Natural killer cell treated with Interleukin-12 subunit alpha and Interleukin-12 subunit beta and Interleukin-15 and Interleukin-18, amount 100 ng/mL, for 72 hours (primary cell): ENCODE measurements at regions not wholly inside any gene's neighbourhood (a gene's known extent, or its start where the extent isn't known, plus 50 kb on each side); places are given as distances from the start of the nearest gene placed in this dataset.
"Not testable (repeated sequence)": the region's sequence is repeated elsewhere in the genome, so short reads cannot be mapped to it uniquely, and the experiment has no call there.

Source experiments
- ATAC-seq, 2 donors: fragments of 150-1000 bp; cut with Tn5 transposase in 1 of 2; sonication (Bioruptor Pico), chemical (Tn5 transposase) in 1 of 2; 2 replicates each; pipeline ENCODE4 v1.10.0; 2021
- DNase-seq: peaks from one replicate; pipeline ENCODE4 v3.0.0; 2022; ENCODE audit warnings: low spot score
- H3K27ac Mint-ChIP-seq, 2 donors: 1 replicate in 1 of 2; 2 replicates in 1 of 2; pipeline ENCODE4 v1.8.0; 2022; ENCODE audit warnings: mixed read lengths in 2 of 2, mild to moderate bottlenecking in 1 of 2, moderate library complexity in 1 of 2
- H3K27me3 Mint-ChIP-seq, 2 donors: 1 replicate in 1 of 2; 2 replicates in 1 of 2; pipeline ENCODE4 v1.8.0; 2022; ENCODE audit warnings: mixed read lengths in 2 of 2
- H3K36me3 Mint-ChIP-seq: one replicate; pipeline ENCODE4 v1.8.0; 2022; ENCODE audit warnings: mixed read lengths
- H3K4me1 Mint-ChIP-seq, 2 donors: 1 replicate in 1 of 2; 2 replicates in 1 of 2; pipeline ENCODE4 v1.8.0; 2022; ENCODE audit warnings: low read depth in 2 of 2, mixed read lengths in 2 of 2, mild to moderate bottlenecking in 1 of 2
- H3K4me3 Mint-ChIP-seq: one replicate; pipeline ENCODE4 v1.8.0; 2022; ENCODE audit warnings: mixed read lengths
- H3K9me3 Mint-ChIP-seq: 2 replicates; pipeline ENCODE4 v1.8.0; 2022; ENCODE audit warnings: mixed read lengths

DNA sequence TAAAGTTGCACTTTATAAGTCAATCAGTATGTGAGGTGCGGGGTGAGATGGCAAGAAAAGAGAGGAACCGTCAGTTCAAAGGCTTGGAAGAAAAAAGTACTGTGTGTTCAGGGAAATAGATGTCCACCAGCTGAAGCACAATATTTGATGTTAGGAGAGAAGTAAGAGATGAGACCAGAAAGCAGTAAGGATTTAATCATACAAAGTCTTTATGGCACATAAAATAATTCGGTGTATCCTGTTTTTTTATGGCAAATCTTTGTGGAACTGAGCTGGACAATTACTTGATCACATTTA lies 197.2 kb downstream of the FAXC start:
- no peaks in the 10 kb centered on the region for H3K36me3 Mint-ChIP-seq
- peaks cover 3 to 19% of the 10 kb centered on the region in 2 donors for H3K27me3 Mint-ChIP-seq
- no peak overlapping the region for H3K4me3 Mint-ChIP-seq
- H3K9me3 Mint-ChIP-seq: peaks cover 11% of the 10 kb centered on the region
- DNase-seq (no peak), ATAC-seq (no peak)
- H3K4me1 Mint-ChIP-seq: no peaks in the 10 kb centered on the region
- no peak overlapping the region for H3K27ac Mint-ChIP-seq

- Mint-ChIP-seq H3K27me3 (peaks cover 3 to 19% of the 10 kb centered on the region in 2 donors), H3K27ac (no peak overlapping the region), H3K4me1 (no peaks in the 10 kb centered on the region), H3K4me3 (no peak overlapping the region), H3K9me3 (peaks cover 11% of the 10 kb centered on the region), H3K36me3 (no peaks in the 10 kb centered on the region)
- peak in 1 of 2 donors; percentile 43 for ATAC-seq
- DNase-seq: no peak
Observed at GRCh38 chr6:99151634-99152346, 197.7 kb downstream of the FAXC start.

- Mint-ChIP-seq H3K27ac (no peak overlapping the region), H3K36me3 (no peaks in the 10 kb centered on the region), H3K9me3 (peaks cover 11% of the 10 kb centered on the region), H3K4me3 (no peak overlapping the region), H3K27me3 (peaks cover 3 to 19% of the 10 kb centered on the region in 2 donors), H3K4me1 (no peaks in the 10 kb centered on the region)
- no peak for DNase-seq
- ATAC-seq: no peak
Observed at GRCh38 chr6:99148761-99149160, 200.7 kb downstream of the FAXC start.

DNA sequence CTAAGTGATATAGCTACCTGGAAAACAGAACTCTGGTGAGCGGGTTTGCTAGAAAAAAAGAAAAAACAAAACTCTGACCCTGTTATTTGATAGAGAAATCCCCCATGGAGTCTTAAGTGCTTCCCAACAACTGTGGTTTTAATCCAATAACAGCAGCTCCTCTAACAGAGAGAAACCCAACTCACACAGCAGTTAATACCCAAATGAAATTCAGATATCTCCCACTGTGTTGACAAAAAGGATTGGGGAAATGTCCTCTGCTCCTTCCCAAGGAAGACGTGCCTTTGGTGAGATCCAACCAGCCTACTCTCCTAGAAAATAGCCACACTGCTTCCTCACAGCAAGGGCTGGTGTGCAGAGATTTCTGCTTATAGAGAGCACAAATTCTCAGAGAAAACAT lies 200.4 kb upstream of the FBXL4 start:
- Mint-ChIP-seq H3K4me1 (no peaks in the 10 kb centered on the region), H3K27ac (no peak overlapping the region)

DNA sequence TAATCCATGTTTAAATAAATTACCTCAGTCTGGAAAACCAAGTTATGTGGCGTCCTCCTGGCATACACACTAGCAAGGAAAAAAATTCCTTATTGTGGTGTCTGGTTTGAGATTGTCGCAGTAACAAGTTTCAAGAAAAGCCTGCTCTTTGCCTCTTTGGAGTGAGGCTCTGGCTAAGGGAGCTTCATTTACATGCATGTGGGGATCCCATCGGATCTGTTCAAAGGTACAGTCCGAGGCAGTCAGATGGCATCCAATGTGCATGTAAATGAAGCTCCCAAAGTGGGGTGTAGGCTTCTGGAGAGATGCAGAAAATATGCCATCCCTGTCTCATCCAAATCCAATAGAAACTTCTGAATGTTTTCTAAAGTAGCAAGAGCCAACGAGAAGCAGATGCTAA lies 199.5 kb upstream of the FBXL4 start:
- Mint-ChIP-seq H3K27ac (no peak overlapping the region), H3K9me3 (peaks cover 2% of the 10 kb centered on the region), H3K4me1 (no peaks in the 10 kb centered on the region), H3K36me3 (no peaks in the 10 kb centered on the region), H3K27me3 (peaks cover 2 to 5% of the 10 kb centered on the region in 2 donors), H3K4me3 (no peak overlapping the region)
- no peak for DNase-seq
- no peak for ATAC-seq

More for the DNA sequence above, 200.4 kb upstream of the FBXL4 start:
- Mint-ChIP-seq H3K27me3 (peaks cover 3 to 13% of the 10 kb centered on the region in 2 donors), H3K4me3 (no peak overlapping the region), H3K36me3 (no peaks in the 10 kb centered on the region), H3K9me3 (peaks cover 5% of the 10 kb centered on the region)
- ATAC-seq (no peak), DNase-seq (no peak)

GRCh38 chr6:99146711-99147110 lies 199.0 kb upstream of the FBXL4 start:
- Mint-ChIP-seq H3K36me3 (no peaks in the 10 kb centered on the region), H3K4me1 (no peaks in the 10 kb centered on the region), H3K4me3 (no peak overlapping the region), H3K9me3 (no peaks in the 10 kb centered on the region), H3K27me3 (peaks cover 0 to under 1% of the 10 kb centered on the region in 2 donors), H3K27ac (no peak overlapping the region)
- no peak for ATAC-seq
- no peak for DNase-seq

- Mint-ChIP-seq H3K27me3 (no peaks in the 10 kb centered on the region), H3K9me3 (no peaks in the 10 kb centered on the region), H3K36me3 (no peaks in the 10 kb centered on the region), H3K4me3 (no peak overlapping the region), H3K27ac (no peak overlapping the region), H3K4me1 (no peaks in the 10 kb centered on the region)
- ATAC-seq (peak in 1 of 2 donors; percentile 40), DNase-seq (no peak)
Observed at GRCh38 chr6:99145738-99146137, 198.0 kb upstream of the FBXL4 start.

DNA sequence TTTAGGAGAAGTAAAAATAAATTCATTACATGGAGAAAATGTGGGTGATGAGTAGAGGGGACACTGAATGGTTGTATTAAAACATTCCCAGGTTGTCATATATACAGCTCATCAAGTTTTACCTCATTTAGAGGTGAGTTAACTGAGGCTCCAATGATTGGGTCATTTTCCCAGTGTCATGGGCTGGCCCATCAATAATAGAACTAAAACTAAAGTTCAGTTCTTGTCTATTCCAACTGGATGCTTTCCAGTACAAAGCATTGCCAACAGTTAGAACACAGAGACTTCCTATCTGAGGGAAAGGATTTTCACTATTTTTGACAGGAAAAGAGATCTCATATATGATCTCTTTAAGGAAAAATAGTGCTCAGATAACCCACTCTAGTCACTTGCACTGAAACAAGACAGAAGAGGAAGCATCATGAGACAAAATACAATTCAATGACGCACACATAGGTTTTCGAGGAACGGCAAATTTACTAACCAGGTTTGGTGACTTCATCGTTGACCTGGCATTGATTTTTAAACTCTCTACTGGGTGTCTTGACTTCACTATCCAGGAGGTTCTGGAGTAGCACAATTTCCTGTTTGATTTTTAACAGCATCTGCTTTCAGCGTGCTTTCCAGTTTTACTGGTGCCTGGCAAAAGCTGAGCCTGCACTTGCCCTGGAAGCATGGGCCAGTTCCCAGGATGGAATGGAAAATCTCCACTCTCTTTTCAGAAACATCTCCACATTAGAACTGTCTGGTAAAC lies 195.5 kb upstream of the FBXL4 start:
- Mint-ChIP-seq H3K27ac (no peak overlapping the region), H3K36me3 (no peaks in the 10 kb centered on the region), H3K27me3 (peaks cover 0 to 7% of the 10 kb centered on the region in 2 donors), H3K4me3 (no peak overlapping the region), H3K4me1 (no peaks in the 10 kb centered on the region), H3K9me3 (no peaks in the 10 kb centered on the region)
- ATAC-seq: no peak
- no peak for DNase-seq

DNA sequence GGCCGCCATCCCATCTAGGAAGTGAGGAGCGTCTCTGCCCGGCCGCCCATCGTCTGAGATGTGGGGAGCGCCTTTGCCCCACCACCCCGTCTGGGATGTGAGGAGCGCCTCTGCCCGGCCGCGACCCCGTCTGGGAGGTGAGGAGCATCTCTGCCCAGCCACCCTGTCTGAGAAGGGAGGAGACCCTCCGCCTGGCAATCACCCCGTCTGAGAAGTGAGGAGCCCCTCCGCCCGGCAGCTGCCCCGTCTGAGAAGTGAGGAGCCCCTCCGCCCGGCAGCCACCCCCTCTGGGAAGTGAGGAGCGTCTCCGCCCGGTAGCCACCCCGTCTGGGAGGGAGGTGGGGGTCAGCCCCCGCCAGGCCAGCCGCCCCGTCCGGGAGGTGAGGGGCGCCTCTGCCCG lies 194.2 kb upstream of the FBXL4 start:
- not testable (repeated sequence) for H3K27me3 Mint-ChIP-seq, H3K4me1 Mint-ChIP-seq, H3K9me3 Mint-ChIP-seq, H3K36me3 Mint-ChIP-seq, DNase-seq, H3K4me3 Mint-ChIP-seq, H3K27ac Mint-ChIP-seq, ATAC-seq

- DNase-seq: no peak
- no peak overlapping the region for H3K4me3 Mint-ChIP-seq
- no peaks in the 10 kb centered on the region for H3K4me1 Mint-ChIP-seq
- no peak for ATAC-seq
- H3K9me3 Mint-ChIP-seq: no peaks in the 10 kb centered on the region
- H3K27ac Mint-ChIP-seq: no peak overlapping the region
- no peaks in the 10 kb centered on the region for H3K36me3 Mint-ChIP-seq
- peaks cover 0 to 7% of the 10 kb centered on the region in 2 donors for H3K27me3 Mint-ChIP-seq
Observed at GRCh38 chr6:99138445-99138844, 190.7 kb upstream of the FBXL4 start.

DNA sequence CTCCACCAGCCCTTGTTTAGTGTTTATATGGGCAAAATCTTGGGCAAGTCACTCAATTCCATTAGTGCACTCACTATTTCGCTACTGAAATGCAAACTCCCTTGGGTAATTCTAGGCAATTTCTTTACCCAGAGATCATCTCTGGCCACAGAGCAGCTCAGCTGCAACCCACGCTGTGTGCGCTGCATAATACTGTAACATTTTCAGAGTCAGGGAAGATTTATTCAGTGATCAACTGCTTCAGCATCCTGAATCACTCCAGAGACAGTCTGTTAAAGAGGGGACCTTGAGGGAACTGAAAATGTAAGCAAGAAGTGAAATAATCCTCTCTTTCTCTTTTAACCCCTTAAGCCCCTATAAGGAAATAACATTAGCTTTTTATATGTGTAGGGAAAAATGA lies 189.6 kb upstream of the FBXL4 start:
- H3K27ac Mint-ChIP-seq: no peak overlapping the region
- DNase-seq (no peak), ATAC-seq (no peak)
- H3K9me3 Mint-ChIP-seq: no peaks in the 10 kb centered on the region
- peaks cover 0 to 7% of the 10 kb centered on the region in 2 donors for H3K27me3 Mint-ChIP-seq
- no peaks in the 10 kb centered on the region for H3K4me1 Mint-ChIP-seq
- H3K4me3 Mint-ChIP-seq: no peak overlapping the region
- H3K36me3 Mint-ChIP-seq: no peaks in the 10 kb centered on the region

GRCh38 chr6:99136488-99136887 lies 188.7 kb upstream of the FBXL4 start:
- Mint-ChIP-seq H3K27me3 (peaks cover 0 to 7% of the 10 kb centered on the region in 2 donors), H3K4me1 (no peaks in the 10 kb centered on the region), H3K9me3 (no peaks in the 10 kb centered on the region), H3K36me3 (no peaks in the 10 kb centered on the region), H3K4me3 (no peak overlapping the region), H3K27ac (no peak overlapping the region)
- ATAC-seq (no peak), DNase-seq (no peak)

DNA sequence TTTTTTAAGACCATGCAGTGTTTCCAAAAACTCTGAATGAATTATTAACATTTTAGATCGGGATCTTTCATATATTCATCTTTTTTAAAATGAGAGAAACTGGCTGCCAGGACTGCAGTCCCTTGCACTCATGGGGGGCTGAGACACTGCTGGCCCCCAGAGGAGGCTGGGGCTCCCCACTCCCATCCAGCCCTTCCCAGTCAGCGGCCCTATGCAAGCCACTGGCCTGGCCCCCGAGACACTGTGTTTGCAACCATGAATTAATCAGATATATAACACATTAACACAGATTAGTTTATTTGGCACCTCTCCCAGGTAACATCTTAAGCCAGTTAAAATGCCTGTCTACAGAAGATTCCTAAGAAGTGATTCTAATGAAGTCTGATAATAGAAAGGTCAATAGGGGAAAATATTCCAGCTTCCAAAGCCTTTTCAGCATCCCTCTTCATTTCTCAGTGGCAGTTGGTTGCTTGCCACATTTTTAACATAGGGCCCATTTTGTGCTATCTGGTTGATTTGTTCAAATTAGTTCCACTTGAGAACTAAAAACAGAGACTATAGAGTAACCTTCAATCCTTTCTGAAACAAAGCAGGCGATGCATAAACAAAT lies 184.4 kb upstream of the FBXL4 start:
- no peak overlapping the region for H3K4me3 Mint-ChIP-seq
- ATAC-seq: no peak
- peaks cover 2 to 11% of the 10 kb centered on the region in 2 donors for H3K27me3 Mint-ChIP-seq
- no peak overlapping the region for H3K27ac Mint-ChIP-seq
- H3K36me3 Mint-ChIP-seq: no peaks in the 10 kb centered on the region
- H3K9me3 Mint-ChIP-seq: no peaks in the 10 kb centered on the region
- DNase-seq: no peak
- no peaks in the 10 kb centered on the region for H3K4me1 Mint-ChIP-seq
